Left lung (tissue), 4 donors: ENCODE measurements at regions not wholly inside any gene's neighbourhood (a gene's known extent, or its start where the extent isn't known, plus 50 kb on each side); places are given as distances from the start of the nearest gene placed in this dataset.

ENCODE experiments used
- ATAC-seq: fragments of 200-7000 bp; cut with Tn5 transposase; one replicate; pipeline ENCODE4 v1.9.1; 2020; ENCODE audit warnings: moderate library complexity
- DNase-seq, 4 donors: peaks; one replicate each; pipeline ENCODE4 v3.0.0-alpha.2; 2013 to 2020
- H3K27ac ChIP-seq, 2 donors: fragments of 200-600 bp; sonication (generic) in 1 of 2; one replicate each; pipeline versions ENCODE4 v1.5.0 to v1.8.0; 2020 to 2021
- H3K27me3 ChIP-seq, 2 donors: fragments of 200-600 bp; sonication (generic) in 1 of 2; one replicate each; pipeline versions ENCODE4 v1.5.0 to v1.8.0; 2020 to 2021
- H3K36me3 ChIP-seq, 2 donors: fragments of 200-600 bp; sonication (generic) in 1 of 2; one replicate each; pipeline versions ENCODE4 v1.5.0 to v1.8.0; 2020 to 2021
- H3K4me1 ChIP-seq, 2 donors: fragments of 200-600 bp; one replicate each; pipeline ENCODE4 v1.8.0; 2021
- H3K4me3 ChIP-seq, 2 donors: fragments of 200-600 bp; sonication (generic) in 1 of 2; one replicate each; pipeline versions ENCODE4 v1.5.0 to v1.8.0; 2020 to 2021; ENCODE audit warnings: mild to moderate bottlenecking in 1 of 2
- H3K9me3 ChIP-seq, 2 donors: fragments of 200-600 bp; sonication (generic) in 1 of 2; one replicate each; pipeline versions ENCODE4 v1.5.0 to v1.8.0; 2020 to 2021
- intact Hi-C, 2 donors: fragments of 100-400 bp; cut with DNase I; formaldehyde crosslinking; loops; one replicate each; pipeline versions ENCODE4 v1.11.2 to v1.14.2; 2022
- TF ChIP-seq, protein P1 (sequence below), 2 donors: fragments of 200-600 bp; sonication (generic) in 1 of 2; IDR thresholded peaks; one replicate each; pipeline versions ENCODE4 v1.5.0 to v1.8.0; 2021; ENCODE audit warnings: antibody characterized with exemption in 2 of 2
- donor health status: DM: no; HTN: yes; CAD: no.
- donor health status: DM: no; HTN: no; CAD: no.

DNA sequence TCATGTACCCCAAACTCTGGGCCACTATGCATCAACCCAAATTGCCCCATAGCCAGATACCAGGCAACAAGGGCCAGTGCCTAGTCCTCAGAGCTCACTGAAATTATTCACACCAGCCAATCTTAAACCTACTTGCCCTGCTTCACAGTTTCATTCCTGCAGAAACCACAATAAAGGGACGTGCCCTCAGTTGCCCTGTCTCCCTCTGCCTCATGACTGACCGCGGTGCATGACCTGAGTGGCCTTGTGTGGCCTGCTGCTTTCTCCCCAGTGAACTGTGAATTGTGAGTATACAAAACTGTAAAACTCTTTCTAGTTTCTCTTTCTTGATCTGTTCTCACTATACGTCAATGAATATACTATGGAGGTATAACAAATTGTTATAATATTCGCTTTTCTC is 490.9 kb upstream of the MIS18BP1 start:
- ATAC-seq, result no peak
- TF ChIP-seq, protein P1, sequence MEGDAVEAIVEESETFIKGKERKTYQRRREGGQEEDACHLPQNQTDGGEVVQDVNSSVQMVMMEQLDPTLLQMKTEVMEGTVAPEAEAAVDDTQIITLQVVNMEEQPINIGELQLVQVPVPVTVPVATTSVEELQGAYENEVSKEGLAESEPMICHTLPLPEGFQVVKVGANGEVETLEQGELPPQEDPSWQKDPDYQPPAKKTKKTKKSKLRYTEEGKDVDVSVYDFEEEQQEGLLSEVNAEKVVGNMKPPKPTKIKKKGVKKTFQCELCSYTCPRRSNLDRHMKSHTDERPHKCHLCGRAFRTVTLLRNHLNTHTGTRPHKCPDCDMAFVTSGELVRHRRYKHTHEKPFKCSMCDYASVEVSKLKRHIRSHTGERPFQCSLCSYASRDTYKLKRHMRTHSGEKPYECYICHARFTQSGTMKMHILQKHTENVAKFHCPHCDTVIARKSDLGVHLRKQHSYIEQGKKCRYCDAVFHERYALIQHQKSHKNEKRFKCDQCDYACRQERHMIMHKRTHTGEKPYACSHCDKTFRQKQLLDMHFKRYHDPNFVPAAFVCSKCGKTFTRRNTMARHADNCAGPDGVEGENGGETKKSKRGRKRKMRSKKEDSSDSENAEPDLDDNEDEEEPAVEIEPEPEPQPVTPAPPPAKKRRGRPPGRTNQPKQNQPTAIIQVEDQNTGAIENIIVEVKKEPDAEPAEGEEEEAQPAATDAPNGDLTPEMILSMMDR (IDR thresholded peaks at IDR 0.05), result no peak
- DNase-seq, result no peak
- Histone ChIP-seq H3K27me3 (no peaks in the 10 kb centered on the region), H3K36me3 (no peaks in the 10 kb centered on the region), H3K4me3 (no peak overlapping the region), H3K4me1 (no peaks in the 10 kb centered on the region), H3K9me3 (peaks cover 0 to 3% of the 10 kb centered on the region in 2 donors), H3K27ac (no peak overlapping the region)
- intact Hi-C loops, result no loop called here

DNA sequence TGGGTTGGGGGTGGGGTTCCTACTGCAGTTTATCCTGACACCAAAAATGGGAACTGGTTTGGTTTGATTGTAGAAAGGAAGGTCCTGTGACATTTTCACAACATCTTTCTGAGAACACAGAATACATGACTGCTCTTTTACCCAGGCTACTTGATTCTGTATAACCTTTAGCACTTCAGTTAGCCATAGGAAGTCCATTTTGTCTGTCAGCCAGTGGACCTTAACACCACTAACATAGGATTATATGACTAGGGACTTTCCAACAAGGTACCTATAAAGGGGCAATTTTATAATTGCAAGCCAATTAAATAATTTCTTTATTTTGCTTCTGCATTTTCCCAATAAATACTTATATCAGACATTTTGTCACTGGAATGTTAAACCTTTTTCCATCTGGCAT is 489.2 kb upstream of the MIS18BP1 start:
- ATAC-seq (no peak), DNase-seq (no peak)
- Histone ChIP-seq H3K27ac (no peak overlapping the region), H3K4me3 (no peak overlapping the region), H3K27me3 (no peaks in the 10 kb centered on the region), H3K36me3 (no peaks in the 10 kb centered on the region), H3K9me3 (peaks cover 0 to 3% of the 10 kb centered on the region in 2 donors), H3K4me1 (no peaks in the 10 kb centered on the region)
- TF ChIP-seq, protein P1 (IDR thresholded peaks at IDR 0.05), result no peak
- intact Hi-C loops, result no loop called here

DNA sequence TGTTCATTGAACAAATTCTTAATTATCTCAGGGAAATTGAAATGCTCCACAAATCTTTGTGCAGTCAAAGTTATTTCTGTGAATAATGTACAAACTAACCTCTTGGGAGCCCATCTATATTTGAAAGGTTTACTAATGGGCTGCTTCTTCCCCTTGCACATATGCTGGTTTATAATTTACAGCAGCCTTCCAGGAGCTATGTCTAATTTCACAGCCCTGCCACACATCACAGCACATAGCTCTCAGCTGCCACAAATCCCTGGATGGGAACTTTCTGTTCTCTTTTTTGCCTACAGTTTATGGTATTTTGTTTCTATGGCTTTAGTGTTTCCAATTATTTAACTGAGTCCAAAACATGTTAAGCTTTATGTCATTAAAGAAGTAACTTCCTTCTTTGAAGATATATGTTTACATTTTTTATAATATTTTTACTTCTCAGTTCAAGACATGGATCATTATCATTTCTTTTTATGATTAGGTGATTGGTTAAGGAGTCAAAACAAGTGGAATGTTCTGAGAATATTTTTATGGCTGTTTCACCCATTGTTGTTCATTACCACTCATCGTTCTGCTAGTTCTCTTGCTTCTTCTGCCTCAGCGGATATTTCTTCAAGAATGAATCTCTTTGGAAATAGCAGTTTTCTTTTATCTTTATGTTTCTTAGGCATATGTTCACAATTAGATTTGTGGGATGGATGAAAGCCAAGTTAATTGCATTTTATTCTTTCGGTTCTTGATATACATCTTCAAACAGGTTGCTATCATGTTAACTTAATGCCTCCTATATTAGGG is 475.6 kb upstream of the MIS18BP1 start:
- DNase-seq, result no peak
- Histone ChIP-seq H3K27me3 (no peaks in the 10 kb centered on the region), H3K9me3 (no peaks in the 10 kb centered on the region), H3K27ac (no peak overlapping the region), H3K36me3 (no peaks in the 10 kb centered on the region), H3K4me1 (no peaks in the 10 kb centered on the region), H3K4me3 (no peak overlapping the region)
- intact Hi-C loops, result no loop called here
- TF ChIP-seq, protein P1 (IDR thresholded peaks at IDR 0.05), result no peak
- ATAC-seq, result no peak

DNA sequence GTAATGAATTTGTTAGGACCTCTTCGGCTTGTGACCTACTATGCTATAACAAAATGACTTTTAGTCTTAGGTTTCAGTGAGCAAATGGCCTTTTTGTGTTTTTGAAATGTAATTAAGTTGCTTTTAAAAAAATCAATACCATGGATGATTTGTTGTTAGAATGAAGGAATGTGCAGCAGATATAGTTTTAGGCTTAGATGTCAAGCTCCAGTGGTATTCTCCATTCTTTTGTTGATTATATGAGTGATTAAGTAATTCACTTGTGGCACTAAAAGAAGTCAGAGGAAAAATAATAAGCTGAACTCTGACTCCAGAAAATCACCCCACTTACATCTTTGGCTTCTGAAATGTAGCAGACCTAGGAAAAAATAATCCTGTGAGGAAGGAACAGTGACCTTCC is 474.1 kb upstream of the MIS18BP1 start:
- intact Hi-C loops, result no loop called here
- Histone ChIP-seq H3K4me1 (no peaks in the 10 kb centered on the region), H3K27me3 (no peaks in the 10 kb centered on the region), H3K4me3 (no peak overlapping the region), H3K36me3 (no peaks in the 10 kb centered on the region), H3K27ac (no peak overlapping the region), H3K9me3 (no peaks in the 10 kb centered on the region)
- DNase-seq (no peak), ATAC-seq (no peak)
- TF ChIP-seq, protein P1 (IDR thresholded peaks at IDR 0.05), result no peak

DNA sequence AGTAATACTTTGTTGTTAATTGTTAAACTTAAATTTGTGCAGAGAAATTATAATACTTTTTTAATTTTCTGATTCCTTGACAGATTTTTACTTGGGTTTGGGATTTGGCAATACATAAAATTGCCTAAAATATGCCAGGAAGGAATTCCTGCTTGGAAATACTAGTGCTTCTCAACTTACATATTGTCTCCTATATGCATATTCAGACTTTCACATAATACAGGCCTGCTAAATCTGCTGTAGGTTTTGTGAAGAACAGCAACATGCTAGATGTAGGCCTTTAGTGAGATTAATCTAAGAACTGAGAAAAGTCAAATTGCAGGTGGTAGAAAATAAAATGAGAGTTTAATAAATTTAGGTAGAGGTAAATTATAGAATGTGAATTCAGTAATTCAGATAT is 468.5 kb upstream of the MIS18BP1 start:
- TF ChIP-seq, protein P1 (IDR thresholded peaks at IDR 0.05), result no peak
- no peaks in the 10 kb centered on the region for H3K4me1 ChIP-seq
- DNase-seq, result no peak
- no peak overlapping the region for H3K27ac ChIP-seq
- no peak for ATAC-seq
- no peaks in the 10 kb centered on the region for H3K27me3 ChIP-seq
- no peak overlapping the region for H3K4me3 ChIP-seq
- intact Hi-C loops, result no loop called here
- H3K9me3 ChIP-seq, result peaks cover 0 to 11% of the 10 kb centered on the region in 2 donors
- H3K36me3 ChIP-seq, result no peaks in the 10 kb centered on the region
